ENCODE measurements at regions not wholly inside any gene's neighbourhood (a gene's known extent, or its start where the extent isn't known, plus 50 kb on each side); places are given as distances from the start of the nearest gene placed in this dataset.
A peak's percentile ranks its signal among the peaks of the same experiment; 100 is the strongest.

- DNase-seq: peak; percentile 21
These were observed 92.5 kb downstream of the IRF8 start for GRCh38 chr16:85991425-85991824.

GRCh38 chr16:85991856-85992255 lies 92.9 kb downstream of the IRF8 start:
- no peak for DNase-seq

- DNase-seq: peak; percentile 23
These were observed 93.4 kb downstream of the IRF8 start for GRCh38 chr16:85992359-85992758.

GRCh38 chr16:85992779-85993178 lies 93.8 kb downstream of the IRF8 start:
- DNase-seq: no peak

GRCh38 chr16:85994492-85995490 lies 95.8 kb downstream of the IRF8 start:
- no peak for DNase-seq

GRCh38 chr16:85995541-85996423 lies 96.8 kb downstream of the IRF8 start:
- DNase-seq: no peak

GRCh38 chr16:85996843-85997242 lies 97.9 kb downstream of the IRF8 start:
- no peak for DNase-seq

DNA sequence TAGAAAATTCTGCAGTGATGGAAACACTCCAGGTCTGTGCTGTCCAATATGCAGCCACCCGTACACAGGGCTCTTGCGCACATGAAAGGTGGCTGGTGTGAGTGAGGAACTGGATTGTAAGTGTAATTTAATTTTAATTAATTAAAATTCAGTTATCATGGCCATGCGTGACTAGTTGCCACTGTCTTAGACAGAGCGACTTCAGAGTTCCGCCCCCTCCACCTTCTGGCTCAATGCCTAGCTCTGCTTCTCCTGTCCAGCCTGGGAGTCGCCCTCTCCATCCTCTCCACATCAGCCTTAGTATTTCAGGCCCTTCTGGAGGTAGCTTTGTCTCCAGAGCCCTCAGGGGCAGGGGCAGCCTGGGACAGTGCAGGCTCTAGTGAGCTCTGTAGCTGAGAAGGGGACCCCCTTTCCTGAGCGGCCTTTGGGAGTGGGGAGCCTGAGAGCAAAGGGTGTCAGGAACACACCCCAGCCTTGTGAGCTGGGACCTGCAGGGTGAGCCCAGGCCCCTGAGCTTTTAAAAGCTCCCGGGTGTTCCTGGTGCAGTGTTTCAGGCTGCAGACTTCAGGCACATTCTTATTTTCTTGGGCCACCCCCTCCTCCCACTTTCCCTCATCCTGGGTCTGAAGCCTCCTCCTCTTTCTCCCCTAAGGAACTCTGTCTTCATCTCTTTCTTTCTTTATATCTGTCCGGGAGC lies 99.4 kb downstream of the IRF8 start:
- DNase-seq: no peak

- DNase-seq: peak; percentile 26
These were observed 100.1 kb downstream of the IRF8 start for GRCh38 chr16:85998868-85999729.

- DNase-seq: peak; percentile 5
These were observed 100.8 kb downstream of the IRF8 start for GRCh38 chr16:85999778-86000177.

DNA sequence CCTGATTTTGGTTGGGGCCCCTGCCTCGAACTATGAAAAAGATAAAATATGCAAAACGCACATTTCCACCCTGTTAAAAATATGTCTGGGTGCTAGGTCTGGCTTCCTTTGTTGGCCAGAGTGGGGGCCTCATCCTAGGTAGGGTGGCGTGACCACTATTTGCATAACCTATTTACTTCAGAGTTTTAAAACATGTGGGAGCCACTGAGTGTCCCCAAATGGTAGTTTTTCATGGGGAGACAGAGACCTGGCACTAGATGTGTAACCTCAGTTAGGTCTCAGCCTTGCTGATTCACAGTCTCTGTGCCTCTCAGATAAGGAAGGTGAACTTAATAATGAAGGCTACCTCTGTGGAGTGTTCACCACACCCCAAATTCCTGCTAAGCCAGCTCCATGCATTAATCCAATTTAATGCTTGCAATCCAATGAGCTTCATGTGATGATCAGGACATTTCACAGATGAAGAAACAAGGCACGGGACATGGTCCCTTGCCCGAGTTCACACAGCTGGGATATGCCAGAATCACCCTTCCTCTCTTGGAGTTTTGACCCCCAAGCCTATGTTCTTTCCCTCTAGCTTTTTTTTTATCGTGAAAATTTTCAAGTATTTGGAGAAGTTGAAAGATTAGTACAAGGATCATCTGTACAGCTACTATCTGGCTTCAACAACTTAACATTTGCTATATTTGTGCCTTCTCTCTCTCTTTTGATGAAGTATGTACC lies 103.4 kb downstream of the IRF8 start:
- DNase-seq: peak; percentile 4

GRCh38 chr16:86007524-86007923 lies 108.6 kb downstream of the IRF8 start:
- DNase-seq: no peak

DNA sequence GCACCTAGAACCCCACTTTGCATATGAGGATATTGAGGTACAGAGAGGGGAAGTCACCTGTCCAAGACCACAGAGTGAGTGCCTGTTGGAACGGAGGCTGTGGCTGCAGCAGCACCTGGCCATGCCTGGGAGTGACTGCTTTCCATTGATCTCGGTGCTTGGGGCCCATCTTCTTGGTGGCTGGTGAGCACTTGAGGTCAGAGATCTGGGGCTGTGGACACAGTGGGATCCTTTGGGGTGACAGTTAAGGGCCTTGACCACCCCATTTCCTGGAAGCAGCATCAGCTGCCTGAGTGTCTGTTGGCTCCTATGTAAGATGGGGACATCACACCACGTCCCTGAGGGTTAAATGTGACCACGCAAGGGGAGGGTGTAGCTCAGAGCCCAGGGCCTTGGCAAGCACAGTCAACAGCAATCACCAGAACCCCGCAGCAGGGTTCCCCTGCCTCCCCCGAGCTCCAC lies 111.7 kb downstream of the IRF8 start:
- DNase-seq: no peak

DNA sequence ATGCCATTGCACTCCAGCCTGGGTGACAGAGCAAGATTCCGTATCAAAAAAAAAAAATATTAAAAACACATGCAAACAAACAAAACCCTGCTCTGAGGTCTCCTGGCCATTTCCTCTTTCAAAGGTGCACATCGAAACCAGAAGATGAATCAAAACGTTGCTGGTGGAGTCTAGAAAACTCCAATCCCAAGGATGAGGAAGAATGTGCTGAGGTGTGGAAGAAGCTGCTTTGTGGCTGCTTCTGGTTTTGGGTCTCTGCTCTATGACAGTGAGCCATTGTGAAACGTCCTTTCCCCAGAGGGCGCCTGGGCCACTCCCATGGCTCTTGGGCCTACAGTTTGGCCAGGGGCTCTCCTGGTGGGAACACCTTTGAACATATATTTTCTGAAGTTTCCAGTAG lies 112.6 kb downstream of the IRF8 start:
- no peak for DNase-seq

GRCh38 chr16:86012221-86012620 lies 113.3 kb downstream of the IRF8 start:
- DNase-seq: no peak

GRCh38 chr16:86013867-86014266 lies 114.9 kb downstream of the IRF8 start:
- DNase-seq: no peak

GRCh38 chr16:86015606-86016005 lies 116.6 kb downstream of the IRF8 start:
- no peak for DNase-seq

DNA sequence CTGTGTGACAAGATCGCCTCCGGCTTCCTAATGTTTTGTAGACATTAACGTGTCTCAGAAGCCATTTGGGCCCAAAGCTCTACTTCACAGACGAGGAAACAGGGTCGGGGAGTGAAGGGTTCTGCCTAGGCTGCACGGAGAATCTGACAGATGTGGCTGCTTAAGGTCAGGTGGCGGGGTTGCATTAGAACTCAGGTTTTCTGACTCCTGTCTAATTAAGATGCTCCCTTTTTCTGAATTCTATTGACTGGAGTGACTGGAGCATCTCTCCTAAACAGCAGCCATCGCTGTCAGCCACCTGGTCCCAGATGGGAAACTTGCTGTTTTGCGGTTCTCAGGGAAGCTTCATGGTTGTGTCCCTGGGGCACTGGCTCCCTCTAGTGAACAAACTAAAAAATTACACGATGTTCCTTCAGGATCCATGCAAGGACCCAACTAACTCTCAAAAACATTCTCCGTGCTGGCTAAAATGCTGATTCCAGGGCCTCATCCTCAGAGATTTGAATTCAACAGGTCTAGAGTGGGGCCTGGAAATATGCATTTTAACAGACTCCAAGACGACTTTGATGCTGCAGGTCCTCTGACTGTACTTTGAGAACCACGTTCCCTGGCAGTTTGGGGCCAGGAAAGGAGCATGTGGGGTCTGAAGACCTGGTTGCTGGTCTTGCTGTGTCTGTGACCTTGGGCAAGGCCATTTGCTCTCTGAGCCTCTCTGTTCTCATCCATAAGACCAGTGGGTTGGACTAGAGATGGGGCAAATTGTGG lies 117.4 kb downstream of the IRF8 start:
- DNase-seq: peak; percentile 56

DNA sequence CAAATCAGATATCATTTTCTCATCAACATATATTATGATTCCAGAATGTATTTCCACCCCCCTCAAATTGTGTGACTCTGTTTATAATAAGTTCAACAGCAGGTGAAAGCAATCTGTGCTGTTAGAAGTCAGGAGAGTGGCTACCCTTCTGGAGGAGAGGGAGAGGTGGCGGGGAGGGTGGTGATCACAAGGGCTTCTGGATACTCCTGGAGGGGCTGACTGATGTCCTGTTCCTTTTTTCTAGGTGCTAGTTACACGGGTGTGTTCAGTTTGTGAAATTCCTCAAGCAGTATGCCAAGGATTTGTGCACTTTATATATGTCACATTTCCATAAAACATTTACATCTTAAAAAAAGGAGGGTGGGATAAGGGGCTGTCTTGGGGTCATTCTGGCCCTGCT lies 119.1 kb downstream of the IRF8 start:
- DNase-seq: no peak

DNA sequence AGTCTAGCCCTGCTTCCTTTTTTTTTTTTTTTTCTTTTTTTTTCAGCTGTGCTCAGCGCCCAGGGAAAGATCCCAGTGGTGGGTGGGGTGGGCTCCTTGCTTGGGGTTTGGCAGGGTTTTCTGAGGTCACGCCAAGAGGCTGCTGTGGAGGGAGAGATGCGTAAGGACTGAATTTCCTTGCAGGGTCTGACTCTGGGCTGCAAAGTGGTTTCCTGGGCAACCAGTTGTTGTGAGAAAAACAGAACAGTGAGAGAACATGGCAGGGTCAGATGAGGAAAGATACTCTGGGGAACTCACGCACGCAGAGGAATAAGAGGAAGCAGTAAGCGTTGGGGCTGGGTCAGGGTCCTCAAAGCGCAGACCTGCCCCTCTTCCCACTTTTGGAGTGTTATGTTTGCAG lies 119.5 kb downstream of the IRF8 start:
- DNase-seq: no peak

Measured in stimulated activated CD8-positive, alpha-beta memory T cell treated with anti-CD3 and anti-CD28 coated beads, Interleukin-4, amount 100 ng/mL, for 48 hours (primary cell).